Left lung (tissue), 4 donors: ENCODE measurements at regions not wholly inside any gene's neighbourhood (a gene's known extent, or its start where the extent isn't known, plus 50 kb on each side); places are given as distances from the start of the nearest gene placed in this dataset.
"Not testable (repeated sequence)": the region's sequence is repeated elsewhere in the genome, so short reads cannot be mapped to it uniquely, and the experiment has no call there.

ENCODE experiments used
- ATAC-seq: fragments of 200-7000 bp; cut with Tn5 transposase; one replicate; pipeline ENCODE4 v1.9.1; 2020; ENCODE audit warnings: moderate library complexity
- DNase-seq, 4 donors: peaks; one replicate each; pipeline ENCODE4 v3.0.0-alpha.2; 2013 to 2020
- H3K27ac ChIP-seq, 2 donors: fragments of 200-600 bp; sonication (generic) in 1 of 2; one replicate each; pipeline versions ENCODE4 v1.5.0 to v1.8.0; 2020 to 2021
- H3K27me3 ChIP-seq, 2 donors: fragments of 200-600 bp; sonication (generic) in 1 of 2; one replicate each; pipeline versions ENCODE4 v1.5.0 to v1.8.0; 2020 to 2021
- H3K36me3 ChIP-seq, 2 donors: fragments of 200-600 bp; sonication (generic) in 1 of 2; one replicate each; pipeline versions ENCODE4 v1.5.0 to v1.8.0; 2020 to 2021
- H3K4me1 ChIP-seq, 2 donors: fragments of 200-600 bp; one replicate each; pipeline ENCODE4 v1.8.0; 2021
- H3K4me3 ChIP-seq, 2 donors: fragments of 200-600 bp; sonication (generic) in 1 of 2; one replicate each; pipeline versions ENCODE4 v1.5.0 to v1.8.0; 2020 to 2021; ENCODE audit warnings: mild to moderate bottlenecking in 1 of 2
- H3K9me3 ChIP-seq, 2 donors: fragments of 200-600 bp; sonication (generic) in 1 of 2; one replicate each; pipeline versions ENCODE4 v1.5.0 to v1.8.0; 2020 to 2021
- intact Hi-C, 2 donors: fragments of 100-400 bp; cut with DNase I; formaldehyde crosslinking; loops; one replicate each; pipeline versions ENCODE4 v1.11.2 to v1.14.2; 2022
- TF ChIP-seq, protein P1 (sequence below), 2 donors: fragments of 200-600 bp; sonication (generic) in 1 of 2; IDR thresholded peaks; one replicate each; pipeline versions ENCODE4 v1.5.0 to v1.8.0; 2021; ENCODE audit warnings: antibody characterized with exemption in 2 of 2
- donor health status: DM: no; HTN: yes; CAD: no.
- donor health status: DM: no; HTN: no; CAD: no.

DNA sequence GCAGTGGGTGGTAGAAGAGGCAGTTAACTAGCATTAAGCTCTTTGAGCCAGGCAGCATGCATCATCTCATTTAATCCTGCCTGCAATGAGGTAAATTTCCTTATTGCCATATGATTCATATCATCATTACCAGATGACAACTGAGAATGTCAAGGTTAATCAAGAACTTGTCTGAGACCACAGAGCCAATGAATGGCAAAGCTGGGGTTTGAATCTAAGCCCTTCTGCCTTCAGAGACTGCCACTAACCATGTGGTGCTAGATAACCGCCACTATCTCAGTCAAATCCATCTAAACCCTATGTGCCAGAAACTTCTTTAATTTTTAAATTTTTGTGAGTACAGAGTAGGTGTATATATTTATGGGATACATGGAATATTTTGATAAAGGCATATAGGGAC, 77.8 kb upstream of the GRIP1 start:
- ATAC-seq (no peak), DNase-seq (no peak)
- H3K4me3 ChIP-seq = no peak overlapping the region
- peaks cover 0 to 9% of the 10 kb centered on the region in 2 donors for H3K9me3 ChIP-seq
- no peaks in the 10 kb centered on the region for H3K36me3 ChIP-seq
- no peaks in the 10 kb centered on the region for H3K4me1 ChIP-seq
- TF ChIP-seq, protein P1, sequence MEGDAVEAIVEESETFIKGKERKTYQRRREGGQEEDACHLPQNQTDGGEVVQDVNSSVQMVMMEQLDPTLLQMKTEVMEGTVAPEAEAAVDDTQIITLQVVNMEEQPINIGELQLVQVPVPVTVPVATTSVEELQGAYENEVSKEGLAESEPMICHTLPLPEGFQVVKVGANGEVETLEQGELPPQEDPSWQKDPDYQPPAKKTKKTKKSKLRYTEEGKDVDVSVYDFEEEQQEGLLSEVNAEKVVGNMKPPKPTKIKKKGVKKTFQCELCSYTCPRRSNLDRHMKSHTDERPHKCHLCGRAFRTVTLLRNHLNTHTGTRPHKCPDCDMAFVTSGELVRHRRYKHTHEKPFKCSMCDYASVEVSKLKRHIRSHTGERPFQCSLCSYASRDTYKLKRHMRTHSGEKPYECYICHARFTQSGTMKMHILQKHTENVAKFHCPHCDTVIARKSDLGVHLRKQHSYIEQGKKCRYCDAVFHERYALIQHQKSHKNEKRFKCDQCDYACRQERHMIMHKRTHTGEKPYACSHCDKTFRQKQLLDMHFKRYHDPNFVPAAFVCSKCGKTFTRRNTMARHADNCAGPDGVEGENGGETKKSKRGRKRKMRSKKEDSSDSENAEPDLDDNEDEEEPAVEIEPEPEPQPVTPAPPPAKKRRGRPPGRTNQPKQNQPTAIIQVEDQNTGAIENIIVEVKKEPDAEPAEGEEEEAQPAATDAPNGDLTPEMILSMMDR (IDR thresholded peaks at IDR 0.05) = no peak
- no peaks in the 10 kb centered on the region for H3K27me3 ChIP-seq
- no peak overlapping the region for H3K27ac ChIP-seq
- intact Hi-C loops = no loop called here

DNA sequence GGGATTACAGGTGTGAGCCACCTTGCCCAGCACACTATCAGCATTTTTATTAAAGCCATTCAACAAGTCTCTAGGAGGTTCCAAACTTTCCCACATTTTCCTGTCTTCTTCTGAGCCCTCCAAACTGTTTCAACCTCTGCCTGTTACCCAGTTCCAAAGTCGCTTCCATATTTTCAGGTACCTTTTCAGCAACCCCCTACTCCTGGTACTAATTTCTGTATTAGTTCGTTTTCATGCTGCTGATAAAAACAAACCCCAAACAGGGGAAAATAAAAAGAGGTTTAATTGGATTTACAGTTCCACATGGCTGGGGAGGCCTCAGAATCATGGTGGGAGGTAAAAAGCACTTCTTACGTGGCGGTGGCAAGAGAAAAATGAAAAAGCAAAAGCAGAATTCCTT, 81.2 kb upstream of the GRIP1 start:
- ATAC-seq, intact Hi-C loops, H3K27me3 ChIP-seq, H3K9me3 ChIP-seq, H3K4me1 ChIP-seq, H3K4me3 ChIP-seq, DNase-seq, H3K36me3 ChIP-seq, H3K27ac ChIP-seq: not testable (repeated sequence)

DNA sequence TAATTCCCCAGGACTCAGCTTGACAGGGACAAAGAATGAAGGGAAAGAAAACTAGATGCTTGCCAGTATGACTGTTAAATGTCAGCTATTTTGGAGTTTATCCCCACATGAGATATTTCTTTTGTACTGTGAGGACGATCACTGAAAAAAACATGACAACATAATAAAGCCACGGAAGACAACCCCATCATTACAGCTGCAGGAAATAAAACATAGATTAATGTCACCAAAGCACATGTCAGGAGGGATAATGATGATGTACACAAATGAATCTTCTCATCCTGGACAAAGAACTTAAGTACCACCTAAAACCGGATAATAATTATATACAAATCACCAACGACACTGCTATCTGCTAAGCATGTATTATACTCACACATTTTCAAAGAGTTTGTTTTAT, 84.6 kb upstream of the GRIP1 start:
- TF ChIP-seq, protein P1 (IDR thresholded peaks at IDR 0.05) = no peak
- no peaks in the 10 kb centered on the region for H3K4me1 ChIP-seq
- H3K9me3 ChIP-seq = peaks cover 0 to 9% of the 10 kb centered on the region in 2 donors
- DNase-seq = no peak
- no peak overlapping the region for H3K27ac ChIP-seq
- no peaks in the 10 kb centered on the region for H3K27me3 ChIP-seq
- ATAC-seq = no peak
- H3K36me3 ChIP-seq = no peaks in the 10 kb centered on the region
- intact Hi-C loops = no loop called here
- H3K4me3 ChIP-seq = no peak overlapping the region

DNA sequence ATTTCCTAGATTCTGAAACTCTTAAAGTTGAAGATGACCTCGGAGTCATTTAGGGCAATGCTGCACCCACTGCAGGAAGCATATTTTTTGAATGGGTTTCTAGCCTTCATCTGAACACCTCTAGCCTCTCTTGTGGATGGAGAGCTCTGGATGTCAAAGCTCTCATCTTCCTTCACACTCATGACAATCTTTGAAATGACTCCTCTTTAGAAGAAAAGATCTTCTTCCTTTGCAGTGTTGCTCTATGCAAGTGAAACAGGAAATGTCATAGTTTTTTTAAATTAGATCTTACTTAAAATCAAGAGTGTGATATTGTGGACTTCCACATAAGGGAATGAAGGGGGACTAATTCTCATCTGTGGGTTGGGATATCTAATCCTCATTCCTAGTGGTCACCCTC, 86.3 kb upstream of the GRIP1 start:
- peaks cover 0 to 4% of the 10 kb centered on the region in 2 donors for H3K9me3 ChIP-seq
- intact Hi-C loops = no loop called here
- no peak overlapping the region for H3K4me3 ChIP-seq
- H3K27ac ChIP-seq = no peak overlapping the region
- ATAC-seq (no peak), DNase-seq (no peak)
- H3K27me3 ChIP-seq = no peaks in the 10 kb centered on the region
- H3K4me1 ChIP-seq = no peaks in the 10 kb centered on the region
- TF ChIP-seq, protein P1 (IDR thresholded peaks at IDR 0.05) = no peak
- no peaks in the 10 kb centered on the region for H3K36me3 ChIP-seq

DNA sequence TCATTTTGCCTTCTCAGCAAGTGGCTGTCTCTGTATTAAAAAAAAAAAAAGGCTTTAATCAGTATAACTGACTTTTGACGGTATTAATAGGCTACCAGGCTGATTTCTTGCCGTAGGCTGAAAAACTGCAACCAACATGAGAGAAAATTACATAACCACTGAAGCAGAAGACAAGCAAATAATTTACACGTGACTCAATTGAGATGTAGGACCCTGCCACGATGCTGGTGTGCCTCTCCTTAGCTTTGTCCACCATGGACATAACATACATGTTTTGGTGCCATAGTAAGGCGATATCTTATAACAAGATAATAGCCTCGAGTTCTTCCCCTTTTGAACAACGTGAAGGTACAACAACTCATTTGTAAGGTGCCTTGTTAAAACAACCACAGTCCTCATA, 88.7 kb upstream of the GRIP1 start:
- Histone ChIP-seq H3K27ac (no peak overlapping the region), H3K9me3 (no peaks in the 10 kb centered on the region), H3K27me3 (no peaks in the 10 kb centered on the region), H3K4me3 (no peak overlapping the region), H3K4me1 (no peaks in the 10 kb centered on the region), H3K36me3 (no peaks in the 10 kb centered on the region)
- DNase-seq (no peak), ATAC-seq (no peak)
- TF ChIP-seq, protein P1 (IDR thresholded peaks at IDR 0.05) = no peak
- intact Hi-C loops = no loop called here

DNA sequence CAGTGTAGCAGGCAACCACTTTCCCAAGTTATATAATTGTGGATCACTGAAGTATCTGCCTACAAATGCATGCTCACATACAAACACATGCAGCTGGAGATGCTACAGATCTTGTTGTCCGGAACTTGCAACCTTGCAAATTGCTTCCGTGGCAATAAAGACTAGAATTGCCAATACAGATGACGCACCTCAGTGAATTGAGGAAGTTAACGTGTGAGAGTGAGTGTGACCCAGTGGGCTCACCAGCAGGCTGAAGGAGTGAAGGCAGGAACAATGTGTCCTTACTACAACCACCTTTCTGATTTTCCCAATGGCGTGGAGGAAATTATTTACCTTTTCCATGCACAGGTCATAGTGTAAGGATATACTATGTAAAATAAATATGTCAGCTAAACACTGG, 89.4 kb upstream of the GRIP1 start:
- Histone ChIP-seq H3K4me3 (no peak overlapping the region), H3K27me3 (no peaks in the 10 kb centered on the region), H3K36me3 (no peaks in the 10 kb centered on the region), H3K4me1 (no peaks in the 10 kb centered on the region), H3K9me3 (no peaks in the 10 kb centered on the region), H3K27ac (no peak overlapping the region)
- TF ChIP-seq, protein P1 (IDR thresholded peaks at IDR 0.05) = no peak
- intact Hi-C loops = no loop called here
- ATAC-seq (no peak), DNase-seq (no peak)
